Skeletal muscle cell (primary cell): ENCODE measurements at regions not wholly inside any gene's neighbourhood (a gene's known extent, or its start where the extent isn't known, plus 50 kb on each side); places are given as distances from the start of the nearest gene placed in this dataset.

Experiments used
- DNase-seq: peaks from one replicate; pipeline ENCODE4 v3.0.0-alpha.2; 2010; ENCODE audit warnings: low read depth
- H3K4me3 ChIP-seq: 2 replicates; pipeline ENCODE4 v1.5.1; 2011; ENCODE audit warnings: low read depth, mild to moderate bottlenecking, control low read depth, low read length, moderate library complexity

- DNase-seq: peak; percentile 84
- no peak overlapping the region for H3K4me3 ChIP-seq
Observed at GRCh38 chr1:98389809-98390208, 271.7 kb upstream of the SNX7 start.

GRCh38 chr1:98388441-98388840 is 273.1 kb upstream of the SNX7 start:
- H3K4me3 ChIP-seq: no peak overlapping the region
- peak; percentile 53 for DNase-seq

DNA sequence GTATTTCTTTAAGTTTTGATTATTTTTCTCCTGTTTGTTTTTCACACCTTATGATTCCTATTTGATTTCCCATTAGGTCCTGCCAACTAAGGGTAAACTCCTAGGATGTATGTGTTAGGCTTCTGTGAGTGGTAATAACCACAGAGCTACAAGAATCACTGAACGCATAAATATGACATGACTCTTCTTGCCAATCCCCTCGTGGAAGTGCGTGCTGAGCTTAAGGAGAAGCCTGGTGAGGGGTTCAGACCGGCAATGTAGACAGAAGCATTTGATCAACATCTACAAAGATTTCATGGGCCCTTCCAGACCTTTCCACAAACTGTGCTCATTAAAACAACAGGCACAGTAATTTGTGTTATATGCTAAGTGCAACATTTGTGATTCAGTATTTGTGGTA is 273.8 kb upstream of the SNX7 start:
- H3K4me3 ChIP-seq: no peak overlapping the region
- no peak for DNase-seq

DNA sequence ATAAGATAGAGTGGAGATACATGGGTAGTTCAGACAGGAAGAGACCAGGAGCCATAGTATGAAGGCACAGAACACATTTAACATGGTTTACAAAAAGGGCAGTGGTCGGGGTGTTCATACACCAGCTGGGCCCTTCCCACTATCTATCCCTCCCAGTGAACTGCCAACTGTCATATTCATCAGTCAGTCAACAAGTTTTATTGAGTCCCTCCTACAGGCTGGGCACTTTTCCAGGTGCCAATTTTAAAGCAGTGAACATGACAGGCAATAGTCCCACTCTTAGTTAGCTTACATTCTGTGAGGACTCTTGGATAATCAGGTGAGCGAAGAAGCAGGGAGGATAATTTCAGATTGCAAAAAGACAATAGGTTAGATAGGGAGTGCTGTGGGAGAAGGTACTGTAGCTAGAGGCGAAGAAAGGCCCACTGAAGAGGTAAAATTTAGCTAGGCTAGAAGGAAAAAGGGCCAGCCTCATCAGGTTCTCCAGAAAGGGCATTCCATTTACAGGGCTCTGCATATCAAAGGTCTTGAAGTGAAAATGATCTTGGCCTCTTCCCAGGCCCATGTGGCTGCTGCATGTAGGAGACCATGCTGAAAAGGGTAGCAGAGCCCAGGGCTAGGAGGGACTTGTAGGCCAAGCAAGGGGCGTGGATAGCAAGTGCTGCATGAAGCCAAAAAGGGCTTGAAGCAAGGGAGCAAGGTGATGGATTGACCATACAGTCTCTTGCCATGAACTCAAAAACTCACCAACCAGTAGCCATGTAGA is 274.7 kb upstream of the SNX7 start:
- DNase-seq: no peak
- no peak overlapping the region for H3K4me3 ChIP-seq

DNA sequence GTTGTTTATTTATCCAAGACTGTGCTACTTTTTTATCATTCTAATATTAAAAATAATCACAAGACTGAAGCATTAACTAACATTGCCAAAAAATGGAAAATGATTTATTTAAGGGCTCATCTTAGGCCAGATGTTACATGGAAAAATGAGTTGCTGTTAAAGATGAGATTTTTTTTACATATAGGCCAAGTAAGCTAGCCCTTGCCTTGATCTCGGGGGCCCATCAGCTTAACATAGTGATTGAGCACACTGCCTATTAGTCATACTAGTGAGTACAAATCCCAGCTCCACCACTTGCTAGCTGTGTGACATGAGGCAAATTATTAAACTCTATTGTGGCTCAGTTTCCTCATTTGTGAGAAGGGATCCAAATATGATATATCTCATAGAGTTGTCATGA is 275.9 kb upstream of the SNX7 start:
- DNase-seq: peak; percentile 26
- H3K4me3 ChIP-seq: no peak overlapping the region

GRCh38 chr1:98384461-98385141 is 276.9 kb upstream of the SNX7 start:
- no peak for DNase-seq
- no peak overlapping the region for H3K4me3 ChIP-seq

GRCh38 chr1:98382986-98383740 is 278.4 kb upstream of the SNX7 start:
- H3K4me3 ChIP-seq: no peak overlapping the region
- DNase-seq: no peak

DNA sequence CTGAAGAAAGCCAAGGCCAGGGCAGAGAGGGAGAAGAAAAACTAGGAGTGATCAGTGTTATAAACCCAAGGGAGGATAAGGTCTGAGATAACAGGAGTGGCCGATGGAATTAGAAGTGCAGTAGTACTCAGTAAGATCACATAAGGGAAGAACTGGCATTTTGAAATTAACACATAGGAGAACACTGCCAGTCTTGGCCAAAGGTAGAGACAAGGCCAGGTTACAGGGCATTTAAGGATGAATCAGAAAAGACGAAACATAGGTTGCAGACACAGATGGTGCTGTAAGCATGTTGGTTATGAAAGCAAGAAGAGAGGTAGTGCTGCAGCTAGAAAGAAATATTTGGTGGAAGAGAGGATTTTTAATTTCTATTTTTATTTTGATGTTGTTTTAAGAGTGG is 278.9 kb upstream of the SNX7 start:
- no peak for DNase-seq

DNA sequence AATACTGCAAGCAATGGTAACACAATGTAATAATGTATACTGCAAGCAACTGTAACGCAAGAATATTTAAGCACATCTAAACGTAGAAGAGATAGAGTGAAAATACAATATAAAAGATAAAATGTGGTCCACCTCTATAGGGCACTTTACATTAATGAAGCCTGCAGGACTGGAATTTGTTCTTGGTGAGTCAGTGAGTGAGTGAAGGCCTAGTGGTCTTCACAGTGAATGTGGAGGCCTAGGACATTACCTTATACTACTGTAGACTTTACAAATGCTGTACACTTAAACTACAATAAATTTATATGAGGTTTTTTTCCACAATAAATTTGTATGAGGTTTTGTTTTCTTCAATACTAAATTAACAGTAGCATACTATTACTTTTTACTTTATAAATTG is 287.4 kb upstream of the SNX7 start:
- no peak overlapping the region for H3K4me3 ChIP-seq
- DNase-seq: no peak

More for the DNA sequence above, 278.9 kb upstream of the SNX7 start:
- no peak overlapping the region for H3K4me3 ChIP-seq

DNA sequence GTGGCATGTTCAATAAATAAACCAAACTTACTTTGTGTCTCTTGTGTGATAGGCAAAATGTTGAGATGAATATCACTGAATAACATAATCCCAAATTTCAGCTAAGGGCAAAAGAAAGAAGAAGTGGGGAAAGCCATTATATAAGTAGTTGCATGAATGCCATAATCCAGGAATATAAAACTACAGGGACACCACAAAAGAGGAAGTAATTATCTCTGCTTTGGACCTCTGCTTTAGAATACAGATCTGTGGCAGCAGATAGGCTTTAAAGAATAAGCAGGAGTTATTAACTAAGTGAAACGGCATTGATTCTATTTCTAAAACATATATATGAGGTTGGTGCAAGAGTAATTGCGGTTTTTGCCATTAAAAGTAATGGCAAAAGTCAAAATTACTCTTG is 288.5 kb upstream of the SNX7 start:
- no peak for DNase-seq
- no peak overlapping the region for H3K4me3 ChIP-seq

DNA sequence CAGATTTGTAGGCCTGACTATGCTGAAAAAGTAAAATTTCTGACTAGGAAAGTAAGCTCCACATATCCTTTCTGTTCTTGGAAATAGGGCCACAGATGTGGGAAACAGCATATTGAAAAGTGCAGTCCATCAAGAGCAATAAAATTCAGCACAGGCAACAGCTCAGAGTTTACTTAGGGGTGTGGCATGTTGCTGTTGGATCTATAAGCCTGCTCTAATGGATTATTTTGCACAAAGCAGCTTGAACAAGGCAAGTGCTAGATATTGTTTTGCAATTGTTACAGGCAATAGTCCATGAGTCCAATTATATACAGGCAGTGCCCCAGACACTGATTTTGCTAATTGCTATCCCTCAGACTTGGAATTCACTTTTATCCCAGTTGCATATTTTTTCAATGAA is 289.8 kb upstream of the SNX7 start:
- H3K4me3 ChIP-seq: no peak overlapping the region
- no peak for DNase-seq

GRCh38 chr1:98369463-98369862 is 292.1 kb upstream of the SNX7 start:
- H3K4me3 ChIP-seq: no peak overlapping the region
- DNase-seq: no peak

DNA sequence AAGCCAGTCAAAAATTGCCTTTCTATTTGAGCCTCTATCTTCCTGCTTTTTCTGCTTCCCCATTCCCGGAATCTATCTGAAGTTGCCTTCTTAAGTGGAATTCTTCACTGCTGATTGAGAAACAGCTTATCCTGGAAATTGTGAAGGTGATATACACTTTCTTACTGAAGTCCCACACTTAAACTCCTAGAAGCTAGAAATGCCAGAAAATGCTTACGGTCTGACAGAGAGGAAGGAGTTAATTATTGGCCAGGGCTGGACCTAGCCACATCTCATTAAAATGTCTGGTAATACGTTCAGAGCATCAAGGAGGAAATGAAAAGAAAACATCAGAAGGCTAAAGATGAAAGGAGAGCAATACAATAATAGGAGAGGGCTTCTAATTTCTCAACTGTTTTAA is 292.5 kb upstream of the SNX7 start:
- no peak overlapping the region for H3K4me3 ChIP-seq
- no peak for DNase-seq

DNA sequence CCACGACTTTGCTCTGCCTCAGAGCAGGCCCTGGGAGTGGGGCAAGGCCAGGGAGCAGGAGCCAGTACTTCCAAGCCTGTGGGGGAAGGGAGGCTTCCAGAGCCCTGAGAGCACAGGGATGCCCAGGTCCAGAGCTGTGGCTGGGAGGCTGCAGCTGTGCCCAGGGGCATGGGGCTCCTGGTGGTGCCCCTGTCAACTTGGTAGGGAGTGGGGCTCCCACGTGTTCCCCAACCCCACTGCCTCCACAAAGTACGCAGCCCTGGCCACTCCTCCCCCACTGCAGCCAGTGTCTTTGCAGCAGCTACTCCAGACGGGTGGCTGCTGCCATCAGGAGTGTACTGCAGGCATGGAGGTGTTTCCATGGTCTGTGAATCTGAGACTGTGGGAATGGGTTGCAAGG is 294.1 kb upstream of the SNX7 start:
- DNase-seq: no peak
- no peak overlapping the region for H3K4me3 ChIP-seq

DNA sequence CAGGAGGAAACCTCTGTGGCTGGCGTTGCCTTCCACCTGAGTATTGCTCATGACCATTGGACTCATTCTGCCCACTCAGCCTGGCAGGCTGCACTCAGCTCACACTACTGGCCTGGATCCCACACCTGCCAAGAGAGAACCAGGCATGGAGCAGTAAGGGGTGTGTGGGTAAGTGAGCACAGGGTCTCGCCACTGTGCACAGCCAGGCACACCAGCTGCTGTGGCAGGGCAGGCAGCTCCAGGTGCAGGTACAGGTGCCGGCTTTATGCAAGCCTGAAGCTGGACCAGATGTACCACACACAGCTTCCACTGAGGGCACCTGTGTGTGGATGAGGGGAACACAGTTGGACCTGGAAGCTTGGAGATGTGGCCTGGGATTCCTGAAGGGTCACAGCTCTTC is 295.2 kb upstream of the SNX7 start:
- DNase-seq: no peak
- H3K4me3 ChIP-seq: no peak overlapping the region

- no peak for DNase-seq
- H3K4me3 ChIP-seq: no peak overlapping the region
Observed at GRCh38 chr1:98364544-98364943, 297.0 kb upstream of the SNX7 start.

GRCh38 chr1:98360864-98361263 is 300.7 kb upstream of the SNX7 start:
- no peak for DNase-seq
- no peak overlapping the region for H3K4me3 ChIP-seq

GRCh38 chr1:98355656-98356383 is 305.7 kb upstream of the SNX7 start:
- H3K4me3 ChIP-seq: no peak overlapping the region
- DNase-seq: peak; percentile 41

DNA sequence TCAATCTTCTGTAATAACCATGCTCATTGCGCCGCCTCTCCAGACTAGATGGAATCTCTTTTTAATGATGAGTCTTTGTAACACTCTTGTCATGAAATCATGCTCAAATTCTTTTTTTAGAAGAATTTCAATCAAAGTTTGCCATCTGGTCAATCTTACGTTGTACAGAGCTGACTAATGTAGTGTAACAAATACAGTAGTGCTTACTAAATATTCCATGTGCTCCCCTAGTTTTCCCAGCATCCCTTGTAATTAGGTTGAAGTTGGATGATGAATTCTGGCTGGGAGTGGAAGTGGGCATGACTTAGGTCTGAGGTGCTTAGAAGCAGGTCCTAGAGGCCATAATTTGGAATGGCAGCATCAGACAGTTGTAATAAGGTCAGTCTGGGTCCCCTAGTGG is 309.1 kb upstream of the SNX7 start:
- no peak overlapping the region for H3K4me3 ChIP-seq
- DNase-seq: no peak

GRCh38 chr1:98351561-98351960 is 310.0 kb upstream of the SNX7 start:
- H3K4me3 ChIP-seq: no peak overlapping the region

More at GRCh38 chr1:98351561-98351960, 310.0 kb upstream of the SNX7 start:
- no peak for DNase-seq
